ENCODE measurements at regions not wholly inside any gene's neighbourhood (a gene's known extent, or its start where the extent isn't known, plus 50 kb on each side); places are given as distances from the start of the nearest gene placed in this dataset.

GRCh38 chr5:26828294-26828693 lies 210.1 kb downstream of the CDH9 start:
- TF ChIP-seq CTCF (IDR thresholded peaks at IDR 0.05; ENCODE audit: borderline replicate concordance, insufficient read depth, low read depth, low read length), result no peak
- no peak overlapping the region for H3K4me3 ChIP-seq (ENCODE audit: low read depth, low read length)

DNA sequence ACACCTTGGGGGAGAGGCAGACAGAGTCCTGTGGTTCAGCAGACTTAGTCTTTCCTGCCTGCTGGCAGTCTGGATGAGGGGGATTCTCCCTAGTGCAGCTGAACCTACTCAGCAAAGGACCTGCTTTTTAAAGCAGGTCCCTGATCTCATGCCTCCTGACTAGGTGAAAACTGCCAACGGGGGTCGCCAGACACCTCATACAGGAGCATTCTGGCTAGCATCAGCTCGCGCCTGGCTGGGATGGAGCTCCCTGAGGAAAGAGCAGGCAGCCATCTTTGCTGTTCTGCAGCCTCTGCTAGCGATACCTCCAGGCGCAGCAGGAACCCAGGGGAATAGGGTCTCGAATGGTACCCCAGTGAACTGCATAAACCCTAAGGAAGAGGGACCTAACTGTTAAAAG lies 225.2 kb downstream of the CDH9 start:
- no peak overlapping the region for H3K4me3 ChIP-seq (ENCODE audit: low read depth, low read length)
- no peak for TF ChIP-seq CTCF (IDR thresholded peaks at IDR 0.05; ENCODE audit: borderline replicate concordance, insufficient read depth, low read depth, low read length)

GRCh38 chr5:26812714-26813113 lies 225.7 kb downstream of the CDH9 start:
- TF ChIP-seq CTCF (IDR thresholded peaks at IDR 0.05; ENCODE audit: borderline replicate concordance, insufficient read depth, low read depth, low read length), result no peak

GRCh38 chr5:26807231-26808199 lies 230.9 kb downstream of the CDH9 start:
- H3K4me3 ChIP-seq (ENCODE audit: low read depth, low read length), result no peak overlapping the region
- no peak for TF ChIP-seq CTCF (IDR thresholded peaks at IDR 0.05; ENCODE audit: borderline replicate concordance, insufficient read depth, low read depth, low read length)

More at GRCh38 chr5:26812714-26813113, 225.7 kb downstream of the CDH9 start:
- H3K4me3 ChIP-seq (ENCODE audit: low read depth, low read length), result no peak overlapping the region

GRCh38 chr5:26805076-26805475 lies 233.3 kb downstream of the CDH9 start:
- no peak for TF ChIP-seq CTCF (IDR thresholded peaks at IDR 0.05; ENCODE audit: borderline replicate concordance, insufficient read depth, low read depth, low read length)
- H3K4me3 ChIP-seq (ENCODE audit: low read depth, low read length), result no peak overlapping the region

DNA sequence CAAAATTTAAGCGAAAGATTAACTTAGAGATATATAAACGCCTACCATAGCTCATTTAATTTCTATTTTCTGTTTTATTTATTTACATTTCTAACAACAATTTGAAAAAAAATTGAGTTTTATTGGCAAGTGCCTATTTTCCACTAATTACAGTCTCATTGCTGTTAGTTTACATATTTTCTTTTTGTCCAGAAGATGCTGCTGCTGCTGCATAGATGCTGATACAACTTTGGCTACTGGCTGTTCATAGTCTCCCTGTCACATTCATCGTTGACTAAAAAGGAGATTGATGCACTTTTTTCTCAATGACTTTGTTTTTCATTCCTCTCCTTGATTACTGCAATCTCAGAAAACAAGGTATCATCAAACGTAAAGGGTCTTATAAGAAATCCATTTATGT lies 235.4 kb downstream of the CDH9 start:
- no peak for TF ChIP-seq CTCF (IDR thresholded peaks at IDR 0.05; ENCODE audit: borderline replicate concordance, insufficient read depth, low read depth, low read length)
- H3K4me3 ChIP-seq (ENCODE audit: low read depth, low read length), result no peak overlapping the region

DNA sequence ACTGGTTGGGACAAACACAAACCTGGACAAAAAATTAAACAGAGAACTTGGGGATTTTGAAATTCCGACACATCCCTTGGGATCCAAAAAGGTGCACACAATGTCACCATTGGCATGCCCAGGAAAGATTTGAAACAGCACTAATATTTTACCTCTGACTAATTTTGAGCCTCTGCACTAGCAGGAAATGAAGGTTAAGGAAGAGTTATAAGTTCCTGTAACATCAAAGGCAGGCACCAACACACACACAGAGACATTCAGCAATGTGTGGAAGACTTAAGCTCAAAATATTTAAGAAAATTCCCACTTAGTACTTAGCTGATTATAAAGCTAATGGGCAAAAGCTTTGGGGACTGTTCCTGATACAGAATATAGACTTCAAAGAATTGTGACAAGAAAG lies 247.0 kb downstream of the CDH9 start:
- no peak overlapping the region for H3K4me3 ChIP-seq (ENCODE audit: low read depth, low read length)
- no peak for TF ChIP-seq CTCF (IDR thresholded peaks at IDR 0.05; ENCODE audit: borderline replicate concordance, insufficient read depth, low read depth, low read length)
